ENCODE measurements at regions not wholly inside any gene's neighbourhood (a gene's known extent, or its start where the extent isn't known, plus 50 kb on each side); places are given as distances from the start of the nearest gene placed in this dataset.

DNA sequence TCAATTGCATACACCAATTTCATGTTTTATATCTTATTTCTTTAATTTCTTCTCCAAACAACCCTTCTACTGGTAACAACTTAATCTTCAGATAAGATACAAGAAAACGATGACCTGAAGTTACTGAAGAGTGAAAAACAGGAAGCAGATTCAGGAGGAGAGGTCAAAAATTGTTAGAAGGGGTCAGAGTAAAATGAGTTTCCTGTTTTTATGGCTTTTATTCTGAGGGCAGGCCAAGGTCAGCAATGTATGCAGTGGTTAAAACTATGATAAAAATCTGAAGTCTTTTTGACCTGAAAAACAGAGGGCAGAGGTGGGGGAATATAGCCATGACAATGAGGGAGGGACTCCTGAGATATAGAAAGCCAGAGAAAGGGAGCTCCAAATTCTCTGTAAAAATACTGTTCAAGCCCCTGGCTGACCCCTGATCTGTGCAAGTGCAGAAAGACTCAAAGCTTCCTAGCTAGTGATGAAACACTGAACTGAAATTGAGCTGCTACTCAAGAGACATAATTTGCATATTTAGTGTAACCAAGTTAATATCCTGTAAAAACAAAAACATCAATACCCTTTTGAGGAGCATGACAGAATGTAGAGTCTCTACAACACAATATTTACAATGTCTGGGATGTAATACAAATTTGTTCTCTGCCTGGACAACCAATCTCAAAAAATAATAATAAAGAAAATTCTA lies 514.3 kb upstream of the SEL1L start:
- TF ChIP-seq, protein P1, sequence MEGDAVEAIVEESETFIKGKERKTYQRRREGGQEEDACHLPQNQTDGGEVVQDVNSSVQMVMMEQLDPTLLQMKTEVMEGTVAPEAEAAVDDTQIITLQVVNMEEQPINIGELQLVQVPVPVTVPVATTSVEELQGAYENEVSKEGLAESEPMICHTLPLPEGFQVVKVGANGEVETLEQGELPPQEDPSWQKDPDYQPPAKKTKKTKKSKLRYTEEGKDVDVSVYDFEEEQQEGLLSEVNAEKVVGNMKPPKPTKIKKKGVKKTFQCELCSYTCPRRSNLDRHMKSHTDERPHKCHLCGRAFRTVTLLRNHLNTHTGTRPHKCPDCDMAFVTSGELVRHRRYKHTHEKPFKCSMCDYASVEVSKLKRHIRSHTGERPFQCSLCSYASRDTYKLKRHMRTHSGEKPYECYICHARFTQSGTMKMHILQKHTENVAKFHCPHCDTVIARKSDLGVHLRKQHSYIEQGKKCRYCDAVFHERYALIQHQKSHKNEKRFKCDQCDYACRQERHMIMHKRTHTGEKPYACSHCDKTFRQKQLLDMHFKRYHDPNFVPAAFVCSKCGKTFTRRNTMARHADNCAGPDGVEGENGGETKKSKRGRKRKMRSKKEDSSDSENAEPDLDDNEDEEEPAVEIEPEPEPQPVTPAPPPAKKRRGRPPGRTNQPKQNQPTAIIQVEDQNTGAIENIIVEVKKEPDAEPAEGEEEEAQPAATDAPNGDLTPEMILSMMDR (IDR thresholded peaks at IDR 0.05; ENCODE audit: insufficient read depth, low read length): no peak
- TF ChIP-seq REST (IDR thresholded peaks at IDR 0.05; ENCODE audit: insufficient replicate concordance, low read depth): no peak
